ENCODE measurements at regions not wholly inside any gene's neighbourhood (a gene's known extent, or its start where the extent isn't known, plus 50 kb on each side); places are given as distances from the start of the nearest gene placed in this dataset.
"Not testable (repeated sequence)": the region's sequence is repeated elsewhere in the genome, so short reads cannot be mapped to it uniquely, and the experiment has no call there.

DNA sequence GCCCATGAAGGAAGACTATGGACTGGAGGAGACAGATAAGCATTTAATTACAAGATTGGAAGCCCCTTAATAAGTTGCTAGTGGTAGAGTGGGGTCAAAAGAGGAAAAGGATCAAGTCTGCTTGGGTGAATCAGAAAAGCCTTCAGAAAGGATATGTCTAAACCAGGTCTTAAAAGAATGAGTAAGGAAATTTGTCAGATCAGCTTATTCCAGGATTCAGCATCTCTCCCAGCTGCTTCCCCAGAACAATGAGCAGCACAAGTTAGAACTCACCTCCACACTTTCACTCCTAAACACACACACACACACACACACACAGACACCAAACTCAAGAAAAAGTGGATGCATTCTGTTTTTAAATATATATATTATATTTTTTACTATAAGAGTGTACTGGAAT is 166.5 kb downstream of the CPEB2 start:
- POLR2A ChIA-PET: no interaction called here
- CTCF ChIA-PET: interaction anchor here (0.7 to 1.0 kb wide), 2 partner anchors 8 to 1549 kb away, joined by 3 to 4 read pairs; no protein-coding TSS in a partner anchor

DNA sequence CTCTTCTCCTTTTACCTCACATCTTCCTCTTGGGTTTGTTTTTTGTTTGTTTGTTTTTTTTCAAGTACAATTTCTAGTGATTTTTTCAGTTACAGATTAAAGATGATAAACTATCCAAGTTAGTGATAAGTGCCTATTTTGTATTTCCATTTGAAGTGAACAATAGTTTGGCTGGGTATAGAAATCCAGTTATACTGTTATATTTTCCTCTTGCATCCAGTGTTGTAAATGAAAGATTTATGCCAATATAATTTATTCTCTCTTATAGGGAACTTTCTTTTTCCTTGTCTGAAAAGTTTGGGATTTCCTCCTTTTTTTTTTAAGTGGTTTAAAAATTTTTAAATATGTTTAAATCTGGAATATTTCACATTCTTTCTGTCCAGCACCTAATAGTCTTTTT is 169.4 kb downstream of the CPEB2 start:
- H3K4me3 ChIP-seq (ENCODE audit: low read depth, low read length): no peak overlapping the region
- no peak for TF ChIP-seq CTCF (IDR thresholded peaks at IDR 0.05; ENCODE audit: insufficient read depth, low read depth, low read length)
- ChIA-PET POLR2A (no interaction called here), CTCF (no interaction called here)
- DNase-seq (ENCODE audit: low read depth): no peak
- no peaks in the 10 kb centered on the region for H3K36me3 ChIP-seq (ENCODE audit: control insufficient read depth, insufficient read depth, low read length)
- H3K27me3 ChIP-seq (ENCODE audit: control insufficient read depth, insufficient read depth, low read length): no peaks in the 10 kb centered on the region

More for the DNA sequence above, 166.5 kb downstream of the CPEB2 start:
- no peak for TF ChIP-seq CTCF (IDR thresholded peaks at IDR 0.05; ENCODE audit: insufficient read depth, low read depth, low read length)
- no peaks in the 10 kb centered on the region for H3K36me3 ChIP-seq (ENCODE audit: control insufficient read depth, insufficient read depth, low read length)
- no peaks in the 10 kb centered on the region for H3K27me3 ChIP-seq (ENCODE audit: control insufficient read depth, insufficient read depth, low read length)
- no peak for DNase-seq (ENCODE audit: low read depth)
- H3K4me3 ChIP-seq (ENCODE audit: low read depth, low read length): no peak overlapping the region

DNA sequence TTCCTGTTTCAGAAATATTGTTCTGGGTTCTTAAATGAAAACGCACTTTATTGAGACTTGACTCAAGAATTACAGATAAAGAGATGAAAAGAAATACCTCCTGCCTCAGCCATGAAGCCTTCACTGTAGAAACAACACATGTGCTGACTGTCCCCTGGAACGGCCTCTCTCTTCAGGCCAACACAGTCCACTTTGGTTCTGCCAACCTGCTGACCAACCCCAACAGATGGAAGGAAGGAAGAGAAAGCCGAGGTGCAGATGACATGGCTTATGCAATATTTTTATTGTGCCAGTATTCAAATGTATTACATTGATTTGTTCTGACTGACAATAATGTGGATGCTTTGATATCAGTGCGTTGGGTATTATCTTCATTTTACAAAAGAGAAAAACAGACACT is 171.0 kb downstream of the CPEB2 start:
- DNase-seq (ENCODE audit: low read depth): no peak
- no peak for TF ChIP-seq CTCF (IDR thresholded peaks at IDR 0.05; ENCODE audit: insufficient read depth, low read depth, low read length)
- ChIA-PET CTCF (interaction anchor here (0.6 to 1.3 kb wide), 2 partner anchors 9 to 13 kb away, joined by 4 read pairs; no protein-coding TSS in a partner anchor), POLR2A (no interaction called here)
- Histone ChIP-seq H3K36me3 (ENCODE audit: control insufficient read depth, insufficient read depth, low read length) (no peaks in the 10 kb centered on the region), H3K4me3 (ENCODE audit: low read depth, low read length) (no peak overlapping the region), H3K27me3 (ENCODE audit: control insufficient read depth, insufficient read depth, low read length) (no peaks in the 10 kb centered on the region)

DNA sequence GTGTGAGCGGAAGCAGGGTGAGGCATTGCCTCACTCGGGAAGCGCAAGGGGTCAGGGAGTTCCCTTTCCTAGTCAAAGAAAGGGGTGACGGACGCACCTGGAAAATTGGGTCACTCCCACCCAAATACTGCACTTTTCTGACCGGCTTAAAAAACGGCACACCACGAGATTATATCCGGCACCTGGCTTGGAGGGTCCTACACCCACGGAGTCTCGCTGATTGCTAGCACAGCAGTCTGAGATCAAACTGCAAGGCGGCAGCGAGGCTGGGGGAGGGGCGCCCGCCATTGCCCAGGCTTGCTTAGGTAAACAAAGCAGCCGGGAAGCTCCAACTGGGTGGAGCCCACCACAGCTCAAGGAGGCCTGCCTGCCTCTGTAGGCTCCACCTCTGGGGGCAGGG is 171.9 kb downstream of the CPEB2 start:
- DNase-seq (ENCODE audit: low read depth); H3K4me3 ChIP-seq (ENCODE audit: low read depth, low read length); H3K36me3 ChIP-seq (ENCODE audit: control insufficient read depth, insufficient read depth, low read length); POLR2A ChIA-PET; H3K27me3 ChIP-seq (ENCODE audit: control insufficient read depth, insufficient read depth, low read length); CTCF ChIA-PET: not testable (repeated sequence)

- H3K36me3 ChIP-seq (ENCODE audit: control insufficient read depth, insufficient read depth, low read length); H3K27me3 ChIP-seq (ENCODE audit: control insufficient read depth, insufficient read depth, low read length); CTCF ChIA-PET; H3K4me3 ChIP-seq (ENCODE audit: low read depth, low read length); DNase-seq (ENCODE audit: low read depth); POLR2A ChIA-PET: not testable (repeated sequence)
These were observed 177.6 kb downstream of the CPEB2 start for GRCh38 chr4:15179842-15180241.

- CTCF ChIA-PET: interaction anchor here (1.3 kb wide), 1 partner anchor 15 kb away, joined by 4 read pairs; no protein-coding TSS in a partner anchor
- no peaks in the 10 kb centered on the region for H3K27me3 ChIP-seq (ENCODE audit: control insufficient read depth, insufficient read depth, low read length)
- no peak overlapping the region for H3K4me3 ChIP-seq (ENCODE audit: low read depth, low read length)
- no peak for TF ChIP-seq CTCF (IDR thresholded peaks at IDR 0.05; ENCODE audit: insufficient read depth, low read depth, low read length)
- no peaks in the 10 kb centered on the region for H3K36me3 ChIP-seq (ENCODE audit: control insufficient read depth, insufficient read depth, low read length)
- POLR2A ChIA-PET: no interaction called here
- DNase-seq (ENCODE audit: low read depth): no peak
These were observed 180.4 kb downstream of the CPEB2 start for GRCh38 chr4:15182600-15183220.

All from BJ (cell line).